Liver (tissue), 8 donors: ENCODE measurements at regions not wholly inside any gene's neighbourhood (a gene's known extent, or its start where the extent isn't known, plus 50 kb on each side); places are given as distances from the start of the nearest gene placed in this dataset.

Experiments used
- DNase-seq: peaks from one replicate; pipeline ENCODE4 v3.0.0-alpha.2; 2017; ENCODE audit warnings: low spot score
- H3K27ac ChIP-seq, 2 donors: one replicate each; pipeline ENCODE4 v1.7.0; 2013; ENCODE audit warnings: inconsistent platforms in 2 of 2, low read length in 2 of 2, control low read depth in 1 of 2, low read depth in 1 of 2, mild to moderate bottlenecking in 1 of 2
- H3K27me3 ChIP-seq, 4 donors: one replicate each; pipeline versions ENCODE4 v1.6.1 to v1.7.0; 2013; ENCODE audit warnings: low read length in 3 of 4, inconsistent platforms in 1 of 4, mild to moderate bottlenecking in 1 of 4, moderate library complexity in 1 of 4; ENCODE audit not compliant: control insufficient read depth in 4 of 4, insufficient read depth in 4 of 4
- H3K36me3 ChIP-seq, 4 donors: one replicate each; pipeline versions ENCODE4 v1.6.1 to v1.7.0; 2013; ENCODE audit warnings: low read length in 3 of 4, mild to moderate bottlenecking in 3 of 4, low read depth in 1 of 4, moderate library complexity in 1 of 4; ENCODE audit not compliant: control insufficient read depth in 4 of 4, insufficient read depth in 3 of 4
- H3K4me1 ChIP-seq, 4 donors: one replicate each; pipeline versions ENCODE4 v1.6.1 to v1.7.0; 2013; ENCODE audit warnings: low read length in 3 of 4, mild to moderate bottlenecking in 3 of 4, moderate library complexity in 1 of 4; ENCODE audit not compliant: control insufficient read depth in 4 of 4, insufficient read depth in 4 of 4
- H3K4me3 ChIP-seq, 3 donors: one replicate each; pipeline versions ENCODE4 v1.6.1 to v1.7.0; 2013; ENCODE audit warnings: low read length in 3 of 3, control low read depth in 1 of 3, low read depth in 1 of 3, mild to moderate bottlenecking in 1 of 3
- H3K9ac ChIP-seq, 2 donors: one replicate each; pipeline ENCODE4 v1.7.0; 2013; ENCODE audit warnings: low read length in 2 of 2, mild to moderate bottlenecking in 2 of 2, moderate library complexity in 2 of 2, control low read depth in 1 of 2, low read depth in 1 of 2
- H3K9me3 ChIP-seq, 4 donors: one replicate each; pipeline versions ENCODE4 v1.6.1 to v1.7.0; 2013; ENCODE audit warnings: low read length in 3 of 4; ENCODE audit not compliant: control insufficient read depth in 4 of 4
- CTCF ChIP-seq: fragments of 150-350 bp; IDR thresholded peaks from 2 replicates; pipeline ENCODE4 v1.5.1; 2017; ENCODE audit warnings: improper control_type of control experiment, low read depth, low read length; ENCODE audit not compliant: missing input control
- EGR1 ChIP-seq, 2 donors: IDR thresholded peaks; 2 replicates each; pipeline ENCODE4 v1.6.1; 2016 to 2018; ENCODE audit warnings: antibody characterized with exemption in 2 of 2, low read depth in 2 of 2
- FOXA1 ChIP-seq: IDR thresholded peaks from 2 replicates; pipeline ENCODE4 v1.6.1; 2016; ENCODE audit warnings: antibody characterized with exemption
- FOXA2 ChIP-seq: IDR thresholded peaks from 2 replicates; pipeline ENCODE4 v1.6.1; 2016; ENCODE audit warnings: antibody characterized with exemption
- GABPA ChIP-seq, 2 donors: IDR thresholded peaks in 1 of 2; conservative IDR thresholded peaks in 1 of 2; 2 replicates each; pipeline ENCODE4 v1.6.1; 2016; ENCODE audit warnings: antibody characterized with exemption in 2 of 2, mild to moderate bottlenecking in 1 of 2, moderate library complexity in 1 of 2
- HNF4A ChIP-seq, 2 donors: conservative IDR thresholded peaks; 2 replicates each; pipeline ENCODE4 v1.6.1; 2016; ENCODE audit warnings: antibody characterized with exemption in 2 of 2, mild to moderate bottlenecking in 2 of 2
- HNF4G ChIP-seq: IDR thresholded peaks from 2 replicates; pipeline ENCODE4 v1.6.1; 2016; ENCODE audit warnings: antibody characterized with exemption
- JUND ChIP-seq, 2 donors: IDR thresholded peaks; 2 replicates each; pipeline ENCODE4 v1.6.1; 2016; ENCODE audit warnings: antibody characterized with exemption in 2 of 2
- MAX ChIP-seq: IDR thresholded peaks from 2 replicates; pipeline ENCODE4 v1.6.1; 2016; ENCODE audit warnings: antibody characterized with exemption
- NR2F2 ChIP-seq: IDR thresholded peaks from 2 replicates; pipeline ENCODE4 v1.6.1; 2016; ENCODE audit warnings: antibody characterized with exemption
- RAD21 ChIP-seq, 2 donors: IDR thresholded peaks; 2 replicates each; pipeline ENCODE4 v1.6.1; 2016; ENCODE audit warnings: antibody characterized with exemption in 2 of 2, mild to moderate bottlenecking in 2 of 2
- REST ChIP-seq: IDR thresholded peaks from 2 replicates; pipeline ENCODE4 v1.6.1; 2016; ENCODE audit warnings: antibody characterized with exemption, mild to moderate bottlenecking
- RXRA ChIP-seq, 2 donors: IDR thresholded peaks; 2 replicates each; pipeline ENCODE4 v1.6.1; 2017 to 2018; ENCODE audit warnings: antibody characterized with exemption in 2 of 2, mild to moderate bottlenecking in 1 of 2
- SP1 ChIP-seq: IDR thresholded peaks from 2 replicates; pipeline ENCODE4 v1.6.1; 2018; ENCODE audit warnings: antibody characterized with exemption, mild to moderate bottlenecking
- TAF1 ChIP-seq: conservative IDR thresholded peaks from 2 replicates; pipeline ENCODE4 v1.6.1; 2016; ENCODE audit warnings: antibody characterized with exemption, mild to moderate bottlenecking
- YY1 ChIP-seq: IDR thresholded peaks from 2 replicates; pipeline ENCODE4 v1.6.1; 2016; ENCODE audit warnings: antibody characterized with exemption, mild to moderate bottlenecking
- WGBS: extraction: QIAGEN DNeasy Blood & Tissue Kit; methylation state at CpG from one replicate; pipeline ENCODE4 v1.1.7; 2013; 5-methylcytosine and 5-hydroxymethylcytosine counted together
- TF ChIP-seq, protein P1 (sequence below): IDR thresholded peaks from 2 replicates; pipeline ENCODE4 v1.6.1; 2016; ENCODE audit warnings: antibody characterized with exemption
- TF ChIP-seq, protein P2 (sequence below): IDR thresholded peaks from 2 replicates; pipeline ENCODE4 v1.6.1; 2016; ENCODE audit warnings: antibody characterized with exemption
- donor health status: healthy.
- donor health status: healthy.
- donor health status: healthy.
- donor health status: healthy.
- donor health status: healthy.

DNA sequence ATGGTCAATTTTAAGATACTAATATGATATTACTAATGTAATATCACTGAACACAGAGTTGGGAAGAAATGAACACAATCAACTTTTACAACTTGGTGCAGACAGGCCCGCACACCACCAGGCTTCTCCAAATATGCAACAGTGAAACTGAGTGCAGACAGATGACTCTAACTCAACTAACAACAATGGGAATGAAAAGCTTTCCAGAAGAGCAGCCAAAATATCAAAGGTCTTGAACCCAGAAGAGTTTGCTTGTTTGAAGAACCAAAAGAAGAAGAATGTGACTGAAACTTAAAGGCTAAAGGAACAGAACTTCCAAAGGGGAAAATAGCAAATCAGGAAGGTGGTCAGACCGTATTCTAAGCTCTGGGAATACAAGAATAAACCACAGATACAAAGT, 89.8 kb upstream of the COL11A1 start:
- Histone ChIP-seq H3K27me3 (no peaks in the 10 kb centered on the region), H3K36me3 (no peaks in the 10 kb centered on the region), H3K4me1 (no peaks in the 10 kb centered on the region), H3K9ac (no peak overlapping the region), H3K9me3 (no peaks in the 10 kb centered on the region), H3K27ac (no peak overlapping the region), H3K4me3 (no peak overlapping the region)
- 61% methylated on average over 2 of the region's 2 CpGs for WGBS
- TF ChIP-seq JUND (IDR thresholded peaks at IDR 0.05): no peak
- no peak for TF ChIP-seq NR2F2
- no peak for TF ChIP-seq MAX
- TF ChIP-seq RAD21 (IDR thresholded peaks at IDR 0.05): no peak
- no peak for TF ChIP-seq REST
- TF ChIP-seq EGR1 (IDR thresholded peaks at IDR 0.05; ENCODE audit: low read depth in 2 of 2): no peak
- TF ChIP-seq FOXA1: no peak
- no peak for TF ChIP-seq RXRA (IDR thresholded peaks at IDR 0.05)
- TF ChIP-seq GABPA (IDR thresholded peaks at IDR 0.05 in 1 of 2, conservative IDR thresholded peaks at IDR 0.05 in 1 of 2): no peak
- no peak for DNase-seq

- H3K27me3 ChIP-seq: no peaks in the 10 kb centered on the region
- H3K36me3 ChIP-seq: no peaks in the 10 kb centered on the region
- 77% methylated on average over 2 of the region's 2 CpGs for WGBS
- H3K4me3 ChIP-seq: no peak overlapping the region
- no peak for TF ChIP-seq MAX
- no peak for TF ChIP-seq REST
- no peak for TF ChIP-seq SP1
- TF ChIP-seq RAD21 (IDR thresholded peaks at IDR 0.05): no peak
- TF ChIP-seq NR2F2: no peak
- TF ChIP-seq, protein P1, sequence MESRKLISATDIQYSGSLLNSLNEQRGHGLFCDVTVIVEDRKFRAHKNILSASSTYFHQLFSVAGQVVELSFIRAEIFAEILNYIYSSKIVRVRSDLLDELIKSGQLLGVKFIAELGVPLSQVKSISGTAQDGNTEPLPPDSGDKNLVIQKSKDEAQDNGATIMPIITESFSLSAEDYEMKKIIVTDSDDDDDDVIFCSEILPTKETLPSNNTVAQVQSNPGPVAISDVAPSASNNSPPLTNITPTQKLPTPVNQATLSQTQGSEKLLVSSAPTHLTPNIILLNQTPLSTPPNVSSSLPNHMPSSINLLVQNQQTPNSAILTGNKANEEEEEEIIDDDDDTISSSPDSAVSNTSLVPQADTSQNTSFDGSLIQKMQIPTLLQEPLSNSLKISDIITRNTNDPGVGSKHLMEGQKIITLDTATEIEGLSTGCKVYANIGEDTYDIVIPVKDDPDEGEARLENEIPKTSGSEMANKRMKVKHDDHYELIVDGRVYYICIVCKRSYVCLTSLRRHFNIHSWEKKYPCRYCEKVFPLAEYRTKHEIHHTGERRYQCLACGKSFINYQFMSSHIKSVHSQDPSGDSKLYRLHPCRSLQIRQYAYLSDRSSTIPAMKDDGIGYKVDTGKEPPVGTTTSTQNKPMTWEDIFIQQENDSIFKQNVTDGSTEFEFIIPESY: no peak
- no peak for TF ChIP-seq TAF1
- TF ChIP-seq FOXA1: no peak
- TF ChIP-seq HNF4A (conservative IDR thresholded peaks at IDR 0.05): no peak
- no peak for TF ChIP-seq RXRA (IDR thresholded peaks at IDR 0.05)
- no peak for TF ChIP-seq YY1
- TF ChIP-seq JUND (IDR thresholded peaks at IDR 0.05): no peak
- no peak for TF ChIP-seq EGR1 (IDR thresholded peaks at IDR 0.05; ENCODE audit: low read depth in 2 of 2)
- TF ChIP-seq FOXA2: no peak
- TF ChIP-seq CTCF: no peak
- TF ChIP-seq HNF4G: no peak
- TF ChIP-seq, protein P2, sequence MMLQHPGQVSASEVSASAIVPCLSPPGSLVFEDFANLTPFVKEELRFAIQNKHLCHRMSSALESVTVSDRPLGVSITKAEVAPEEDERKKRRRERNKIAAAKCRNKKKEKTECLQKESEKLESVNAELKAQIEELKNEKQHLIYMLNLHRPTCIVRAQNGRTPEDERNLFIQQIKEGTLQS: no peak
- no peak for TF ChIP-seq GABPA (IDR thresholded peaks at IDR 0.05 in 1 of 2, conservative IDR thresholded peaks at IDR 0.05 in 1 of 2)
- DNase-seq: no peak
- H3K4me1 ChIP-seq: no peaks in the 10 kb centered on the region
- H3K9me3 ChIP-seq: no peaks in the 10 kb centered on the region
- H3K9ac ChIP-seq: no peak overlapping the region
- no peak overlapping the region for H3K27ac ChIP-seq
Measured at GRCh38 chr1:103197216-103197615, 88.9 kb upstream of the COL11A1 start.
